ENCODE measurements at regions not wholly inside any gene's neighbourhood (a gene's known extent, or its start where the extent isn't known, plus 50 kb on each side); places are given as distances from the start of the nearest gene placed in this dataset.

DNA sequence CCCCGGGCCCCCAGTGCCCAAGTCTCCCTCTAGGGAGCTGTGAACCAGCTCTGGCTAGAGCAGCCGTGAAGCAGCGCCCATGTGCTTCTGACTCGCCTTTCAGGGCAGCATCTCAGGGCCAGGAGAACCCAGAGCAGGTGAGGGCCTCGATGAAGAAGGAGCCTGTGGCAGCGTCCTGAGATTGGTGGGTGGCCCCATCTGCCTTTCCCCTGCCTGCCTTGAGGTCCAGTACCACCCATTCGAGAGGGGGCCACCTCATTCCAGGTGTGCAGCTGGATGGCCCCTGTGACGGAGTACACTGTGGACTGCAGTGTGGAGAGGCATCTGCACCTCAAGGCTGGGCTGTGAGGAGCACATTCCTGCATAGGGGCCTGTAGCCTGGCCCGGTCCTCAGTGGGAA is 167.3 kb upstream of the ZNF267 start:
- CTCF ChIA-PET: no interaction called here
- H3K4me1 Mint-ChIP-seq: peaks cover 24% of the 10 kb centered on the region
- no peak overlapping the region for H3K4me3 Mint-ChIP-seq
- H3K36me3 Mint-ChIP-seq (ENCODE audit: low read depth): peaks cover 66% of the 10 kb centered on the region
- H3K9me3 Mint-ChIP-seq: no peaks in the 10 kb centered on the region
- no peak for DNase-seq
- no peak overlapping the region for H3K27ac Mint-ChIP-seq
- POLR2A ChIA-PET: interaction anchor here (2.7 kb wide), 1 partner anchor 167 kb away, joined by 9 read pairs; the partner anchor contains the start of gene ZNF267
- no peaks in the 10 kb centered on the region for H3K27me3 Mint-ChIP-seq

GRCh38 chr16:31706925-31707324 is 166.7 kb upstream of the ZNF267 start:
- H3K4me3 Mint-ChIP-seq: no peak overlapping the region
- peaks cover 20% of the 10 kb centered on the region for H3K4me1 Mint-ChIP-seq
- POLR2A ChIA-PET: interaction anchor here (2.7 kb wide), 1 partner anchor 166 kb away, joined by 9 read pairs; the partner anchor contains the start of gene ZNF267
- no peaks in the 10 kb centered on the region for H3K27me3 Mint-ChIP-seq
- no peaks in the 10 kb centered on the region for H3K9me3 Mint-ChIP-seq
- peaks cover 60% of the 10 kb centered on the region for H3K36me3 Mint-ChIP-seq (ENCODE audit: low read depth)
- DNase-seq: no peak
- H3K27ac Mint-ChIP-seq: no peak overlapping the region
- CTCF ChIA-PET: no interaction called here

GRCh38 chr16:31707743-31708335 is 165.8 kb upstream of the ZNF267 start:
- CTCF ChIA-PET: no interaction called here
- H3K9me3 Mint-ChIP-seq: no peaks in the 10 kb centered on the region
- peaks cover 17% of the 10 kb centered on the region for H3K4me1 Mint-ChIP-seq
- peaks cover 51% of the 10 kb centered on the region for H3K36me3 Mint-ChIP-seq (ENCODE audit: low read depth)
- H3K27ac Mint-ChIP-seq: no peak overlapping the region
- POLR2A ChIA-PET: interaction anchor here (1.1 to 6.6 kb wide), 3 partner anchors 7 to 166 kb away, joined by 3 to 138 read pairs (median 9); partner anchors contain the start of gene ZNF267
- DNase-seq: no peak
- no peaks in the 10 kb centered on the region for H3K27me3 Mint-ChIP-seq
- no peak overlapping the region for H3K4me3 Mint-ChIP-seq

GRCh38 chr16:31708348-31708747 is 165.3 kb upstream of the ZNF267 start:
- Mint-ChIP-seq H3K4me1 (peaks cover 17% of the 10 kb centered on the region), H3K27me3 (no peaks in the 10 kb centered on the region), H3K27ac (no peak overlapping the region), H3K9me3 (no peaks in the 10 kb centered on the region), H3K4me3 (no peak overlapping the region), H3K36me3 (ENCODE audit: low read depth) (peaks cover 49% of the 10 kb centered on the region)
- POLR2A ChIA-PET: interaction anchor here (1.1 to 6.6 kb wide), 3 partner anchors 8 to 165 kb away, joined by 3 to 138 read pairs (median 9); partner anchors contain the start of gene ZNF267
- DNase-seq: no peak
- CTCF ChIA-PET: no interaction called here

DNA sequence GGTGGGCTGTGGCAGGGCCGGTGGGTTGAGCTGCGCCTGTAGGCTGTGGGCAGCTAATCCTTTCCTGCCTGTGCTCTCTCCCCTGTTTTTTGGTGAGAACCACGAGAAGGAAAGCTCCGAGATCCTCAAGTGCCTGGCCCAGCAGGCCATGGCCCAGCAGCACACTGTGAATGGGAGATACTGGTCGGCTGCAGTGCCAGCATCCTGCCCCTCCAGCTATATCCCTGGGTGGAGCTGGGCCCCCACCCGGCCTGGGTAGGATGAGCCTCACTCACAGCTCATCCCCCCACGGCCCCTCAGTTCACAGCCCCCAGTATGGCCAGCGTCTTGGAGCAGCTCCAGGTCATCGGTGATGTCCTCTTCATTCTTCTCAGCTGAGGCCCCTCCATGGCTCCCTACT is 164.4 kb upstream of the ZNF267 start:
- Mint-ChIP-seq H3K9me3 (no peaks in the 10 kb centered on the region), H3K4me3 (no peak overlapping the region), H3K27me3 (no peaks in the 10 kb centered on the region), H3K36me3 (ENCODE audit: low read depth) (peaks cover 48% of the 10 kb centered on the region), H3K27ac (no peak overlapping the region), H3K4me1 (peaks cover 20% of the 10 kb centered on the region)
- CTCF ChIA-PET: no interaction called here
- no peak for DNase-seq
- POLR2A ChIA-PET: interaction anchor here (0.8 to 6.6 kb wide), 3 partner anchors 9 to 164 kb away, joined by 3 to 138 read pairs (median 9); partner anchors contain the start of gene ZNF267

- Mint-ChIP-seq H3K9me3 (peaks cover 4% of the 10 kb centered on the region), H3K27ac (no peak overlapping the region), H3K4me1 (peaks cover 29% of the 10 kb centered on the region), H3K27me3 (no peaks in the 10 kb centered on the region), H3K4me3 (no peak overlapping the region), H3K36me3 (ENCODE audit: low read depth) (peaks cover 53% of the 10 kb centered on the region)
- POLR2A ChIA-PET: interaction anchor here (1.0 to 6.6 kb wide), 3 partner anchors 10 to 251 kb away, joined by 4 to 138 read pairs (median 12); partner anchors contain the start of genes ARMC5 and ZNF267
- CTCF ChIA-PET: no interaction called here
- DNase-seq: no peak
Observed at GRCh38 chr16:31710134-31710533, 163.5 kb upstream of the ZNF267 start.

GRCh38 chr16:31710880-31711279 is 162.7 kb upstream of the ZNF267 start:
- Mint-ChIP-seq H3K36me3 (ENCODE audit: low read depth) (peaks cover 58% of the 10 kb centered on the region), H3K27me3 (no peaks in the 10 kb centered on the region), H3K27ac (no peak overlapping the region), H3K9me3 (peaks cover 4% of the 10 kb centered on the region), H3K4me1 (peaks cover 37% of the 10 kb centered on the region), H3K4me3 (no peak overlapping the region)
- CTCF ChIA-PET: no interaction called here
- POLR2A ChIA-PET: interaction anchor here (1.0 to 6.6 kb wide), 4 partner anchors 11 to 252 kb away, joined by 3 to 138 read pairs (median 8); partner anchors contain the start of genes ARMC5 and ZNF267
- DNase-seq: no peak

DNA sequence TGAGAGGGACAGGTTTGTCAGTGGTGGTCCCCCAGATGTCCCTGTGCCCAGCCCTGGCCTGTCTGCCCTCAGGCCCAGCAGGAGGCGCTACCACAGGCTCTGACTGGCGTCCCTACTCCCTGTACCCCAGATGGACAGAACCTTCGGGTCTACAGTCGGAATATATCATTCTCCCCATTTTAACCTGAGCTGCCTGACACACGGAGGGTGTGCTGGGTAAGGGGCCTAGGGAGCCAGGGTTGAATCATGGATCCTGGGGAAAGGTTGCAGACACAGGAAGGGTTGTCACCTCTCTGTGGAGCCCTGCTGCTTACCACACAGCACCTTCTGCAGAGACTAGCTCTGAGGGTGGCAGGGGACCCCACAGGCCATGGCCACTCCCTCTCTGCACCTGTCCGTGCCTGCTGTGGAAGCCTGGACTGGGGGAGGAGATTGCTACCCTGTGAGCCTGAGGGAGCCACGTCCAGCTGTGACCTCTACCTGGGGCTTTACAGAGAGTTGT is 162.2 kb upstream of the ZNF267 start:
- POLR2A ChIA-PET: interaction anchor here (1.6 to 6.6 kb wide), 3 partner anchors 11 to 162 kb away, joined by 3 to 138 read pairs (median 12); partner anchors contain the start of gene ZNF267
- Mint-ChIP-seq H3K9me3 (peaks cover 4% of the 10 kb centered on the region), H3K36me3 (ENCODE audit: low read depth) (peaks cover 59% of the 10 kb centered on the region), H3K27me3 (no peaks in the 10 kb centered on the region), H3K27ac (no peak overlapping the region), H3K4me3 (no peak overlapping the region), H3K4me1 (peaks cover 41% of the 10 kb centered on the region)
- CTCF ChIA-PET: interaction anchor here (1.2 kb wide), 1 partner anchor 16 kb away, joined by 3 read pairs; no protein-coding TSS in a partner anchor
- DNase-seq: no peak

DNA sequence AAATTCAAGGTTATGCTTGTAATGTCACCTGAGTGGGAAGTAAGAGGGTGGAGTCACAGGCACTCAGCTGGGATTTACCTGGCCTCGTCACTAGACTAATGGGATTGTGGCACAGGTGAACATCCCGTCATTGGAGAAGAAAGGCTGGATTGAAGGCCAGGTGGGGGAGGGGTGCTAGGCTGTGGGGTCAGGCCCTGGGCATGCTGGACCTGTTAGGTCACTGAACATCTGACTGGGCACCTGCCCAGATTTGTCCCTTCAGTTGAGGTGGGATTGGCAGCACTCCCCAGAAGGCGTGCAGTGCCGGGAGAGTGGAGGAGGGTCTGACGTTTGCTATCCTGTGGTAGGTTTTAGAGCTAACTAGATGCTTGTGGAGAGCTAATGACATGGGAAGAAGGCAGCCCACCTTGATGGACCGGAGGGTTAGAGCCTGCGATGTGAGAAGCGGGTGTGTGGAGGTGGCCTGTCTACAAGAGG is 161.5 kb upstream of the ZNF267 start:
- Mint-ChIP-seq H3K9me3 (peaks cover 4% of the 10 kb centered on the region), H3K4me3 (peak overlapping the region; percentile 33), H3K27ac (no peak overlapping the region), H3K4me1 (peaks cover 41% of the 10 kb centered on the region), H3K36me3 (ENCODE audit: low read depth) (peaks cover 60% of the 10 kb centered on the region), H3K27me3 (no peaks in the 10 kb centered on the region)
- ChIA-PET CTCF (interaction anchor here (1.2 kb wide), 1 partner anchor 17 kb away, joined by 3 read pairs; no protein-coding TSS in a partner anchor), POLR2A (interaction anchor here (1.4 to 6.6 kb wide), 5 partner anchors 12 to 253 kb away, joined by 3 to 138 read pairs (median 12); partner anchors contain the start of genes ARMC5 and ZNF267)
- DNase-seq: no peak

DNA sequence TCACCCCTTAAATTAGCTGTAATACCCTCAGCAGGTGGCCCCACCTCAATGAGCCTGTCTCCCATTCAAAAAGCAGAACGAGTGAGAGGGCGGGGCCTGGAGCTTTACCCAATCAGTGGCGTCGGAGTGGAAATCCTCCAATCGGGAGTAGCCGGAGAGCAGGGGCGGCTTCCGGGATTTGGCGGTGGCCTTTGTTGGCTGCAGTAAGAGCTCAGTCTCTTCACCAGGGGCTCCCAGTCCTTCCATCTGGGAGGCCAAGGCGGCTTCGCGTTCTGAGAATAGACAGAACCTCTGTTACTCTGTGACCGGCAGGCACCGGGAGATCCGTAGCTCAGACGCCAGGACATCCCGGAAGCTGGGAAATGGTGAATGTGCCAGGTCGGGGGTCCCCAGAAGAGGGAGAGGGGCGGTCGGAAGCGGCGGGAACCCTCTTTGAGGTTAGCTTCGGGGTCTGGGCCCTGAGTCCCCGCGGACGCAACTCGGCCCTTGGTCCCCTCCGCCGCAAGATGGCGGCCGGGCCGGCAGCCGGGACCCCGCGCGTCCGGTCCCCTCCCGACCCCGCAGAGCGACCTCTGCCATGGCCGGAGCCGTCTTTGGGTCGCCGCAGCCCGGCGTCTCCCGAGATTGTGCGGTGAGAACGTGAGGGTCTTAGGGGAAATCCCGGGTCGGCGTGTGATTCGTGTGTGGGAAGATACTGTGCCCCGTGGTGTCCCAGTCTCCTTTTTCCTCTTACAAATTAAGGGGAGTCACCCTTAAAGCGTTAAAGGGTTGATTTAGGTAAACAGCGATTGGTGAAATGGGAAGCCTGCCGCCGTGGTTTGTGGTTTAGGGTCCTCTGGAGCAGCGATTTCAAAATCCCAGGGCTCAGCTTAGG is 160.3 kb upstream of the ZNF267 start:
- POLR2A ChIA-PET: interaction anchor here (0.8 to 6.6 kb wide), 12 partner anchors 10 to 756 kb away, joined by 3 to 138 read pairs (median 6); partner anchors contain the start of genes ARMC5, RUSF1, SETD1A and ZNF267
- Mint-ChIP-seq H3K36me3 (ENCODE audit: low read depth) (peaks cover 61% of the 10 kb centered on the region), H3K4me3 (peak overlapping the region; percentile 97), H3K27ac (peak overlapping the region; percentile 96), H3K4me1 (peaks cover 36% of the 10 kb centered on the region), H3K27me3 (no peaks in the 10 kb centered on the region), H3K9me3 (peaks cover 10% of the 10 kb centered on the region)
- CTCF ChIA-PET: interaction anchor here (0.7 to 1.2 kb wide), 4 partner anchors 12 to 253 kb away, joined by 5 to 10 read pairs (median 8); partner anchors contain the start of genes ARMC5 and RUSF1
- DNase-seq: peak; percentile 93

DNA sequence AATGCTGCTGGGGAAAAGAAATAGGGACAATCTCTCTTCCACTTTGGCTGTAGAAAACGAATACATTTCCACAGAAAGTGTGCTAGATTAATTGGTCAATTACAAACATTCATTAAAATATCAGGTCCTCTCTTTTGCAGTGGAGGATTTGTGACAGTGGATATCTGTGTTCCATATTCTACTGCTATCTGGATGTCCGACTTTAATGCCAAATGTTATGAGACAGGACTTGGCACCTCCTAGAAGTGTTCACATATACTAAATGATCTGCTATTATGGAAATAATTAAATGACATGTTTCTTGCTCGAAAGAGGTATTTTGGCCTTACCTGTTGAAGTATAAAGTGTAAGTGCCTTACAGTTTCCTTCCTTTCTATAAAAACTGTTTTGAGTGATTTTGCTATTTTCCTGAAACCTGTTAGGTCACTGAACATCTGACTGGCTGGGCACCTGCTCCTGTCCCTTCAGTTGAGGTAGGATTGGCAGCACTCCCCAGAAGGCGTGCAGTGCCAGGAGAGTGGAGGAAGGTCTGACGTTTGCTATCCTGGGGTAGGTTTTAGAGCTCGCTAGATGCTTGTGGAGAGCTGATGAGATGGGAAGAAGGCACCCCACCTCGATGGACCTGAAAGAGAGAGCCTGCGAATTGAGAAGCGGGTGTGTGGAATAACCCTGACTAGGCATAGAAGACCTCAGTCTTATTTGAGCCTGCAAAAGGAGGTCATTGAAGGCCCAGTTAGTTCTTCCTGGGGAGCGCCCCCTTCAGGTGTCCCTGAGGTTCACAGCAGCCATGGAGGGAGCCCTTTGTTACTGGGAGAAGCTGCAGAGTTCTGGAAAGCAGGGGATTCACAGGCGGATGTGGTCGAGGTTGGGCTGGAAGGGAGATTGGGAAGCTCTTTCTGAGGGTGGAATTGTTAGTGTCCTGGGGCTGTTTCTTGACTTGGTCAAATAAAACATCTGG is 159.4 kb upstream of the ZNF267 start:
- ChIA-PET CTCF (interaction anchor here (1.6 kb wide), 1 partner anchor 18 kb away, joined by 4 read pairs; no protein-coding TSS in a partner anchor), POLR2A (interaction anchor here (1.0 to 6.6 kb wide), 11 partner anchors 9 to 757 kb away, joined by 3 to 138 read pairs (median 8); partner anchors contain the start of genes ARMC5, RUSF1, SETD1A and ZNF267)
- H3K36me3 Mint-ChIP-seq (ENCODE audit: low read depth): peaks cover 65% of the 10 kb centered on the region
- DNase-seq: no peak
- no peaks in the 10 kb centered on the region for H3K27me3 Mint-ChIP-seq
- peaks cover 34% of the 10 kb centered on the region for H3K4me1 Mint-ChIP-seq
- peak overlapping the region; percentile 85 for H3K27ac Mint-ChIP-seq
- H3K9me3 Mint-ChIP-seq: peaks cover 15% of the 10 kb centered on the region
- H3K4me3 Mint-ChIP-seq: peak overlapping the region; percentile 97

Measured in activated CD4-positive, alpha-beta memory T cell treated with anti-CD3 and anti-CD28 coated beads, Interleukin-2, amount 10 ng/mL, durations not matched to agents 7 days and 5 days (primary cell).